Cardiac septum (tissue), 1 donor: ENCODE measurements at regions not wholly inside any gene's neighbourhood (a gene's known extent, or its start where the extent isn't known, plus 50 kb on each side); places are given as distances from the start of the nearest gene placed in this dataset.
"Not testable (repeated sequence)": the region's sequence is repeated elsewhere in the genome, so short reads cannot be mapped to it uniquely, and the experiment has no call there.

Experiments
- DNase-seq: peaks from one replicate; pipeline ENCODE4 v3.0.0-alpha.2; 2020; ENCODE audit warnings: low spot score
- intact Hi-C: fragments of 100-400 bp; cut with DNase I; formaldehyde crosslinking; loops from one replicate; pipeline ENCODE4 v1.14.0; 2022
- donor health status: DM: no; HTN: no; CAD: no.

- no peak for DNase-seq
- intact Hi-C loops: no loop called here
These were observed 1168.8 kb downstream of the GALC start for GRCh38 chr14:86824167-86824566.

DNA sequence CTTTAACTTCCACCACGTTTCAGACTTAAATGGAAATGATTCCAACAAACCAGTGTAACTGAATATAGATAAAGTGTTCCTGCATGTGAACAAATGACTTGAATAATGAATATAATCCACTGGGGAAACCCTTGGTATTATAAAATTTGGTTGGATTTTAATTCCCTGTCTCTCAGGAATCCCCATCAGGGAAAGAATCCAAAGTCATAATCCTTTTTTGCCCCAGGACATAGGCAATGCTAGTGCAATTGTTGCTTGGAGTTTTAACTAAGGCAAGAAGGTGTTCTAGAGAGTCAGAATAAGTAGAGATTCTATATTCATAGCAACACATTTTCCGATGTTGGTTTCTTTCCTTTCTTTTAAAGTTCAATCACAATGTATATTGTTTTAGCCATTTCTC, 1169.4 kb downstream of the GALC start:
- intact Hi-C loops: no loop called here
- no peak for DNase-seq

DNA sequence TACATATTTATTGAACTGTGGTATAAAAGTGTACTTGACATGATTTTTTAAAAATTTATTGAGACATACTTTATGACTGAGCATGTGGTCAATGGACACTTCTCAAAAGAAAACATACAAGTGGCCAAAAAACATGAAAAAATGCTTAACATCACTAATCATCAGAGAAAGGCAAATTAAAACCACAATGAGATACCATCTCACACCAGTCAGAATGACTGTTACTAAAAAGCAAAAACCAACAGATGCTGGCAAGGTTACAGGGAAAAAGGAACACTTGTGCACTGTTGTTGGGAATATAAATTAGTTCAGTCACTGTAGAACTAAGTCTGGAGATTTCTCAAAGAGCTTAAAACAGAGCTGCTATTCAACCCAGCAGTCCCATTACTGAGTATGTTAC, 1177.6 kb downstream of the GALC start:
- intact Hi-C loops: no loop called here
- no peak for DNase-seq

DNA sequence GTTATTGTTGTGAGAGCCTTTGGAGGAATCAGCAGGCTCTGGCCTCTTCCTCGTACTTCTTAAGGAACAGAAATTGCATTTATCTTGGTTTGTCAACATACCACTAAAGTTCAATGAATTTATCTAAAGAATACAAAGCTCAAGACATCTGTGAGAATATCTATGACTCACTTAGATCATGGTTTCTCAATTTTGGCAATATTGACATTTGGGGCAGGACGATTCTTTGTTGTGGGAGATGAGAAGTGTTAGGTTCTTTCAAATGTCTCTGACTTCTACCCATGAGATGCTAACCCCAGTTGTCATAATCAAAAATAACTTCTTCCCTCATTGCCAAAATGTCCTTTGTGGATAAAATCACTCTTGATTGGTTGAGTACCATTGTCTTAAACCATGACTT, 1190.3 kb downstream of the GALC start:
- intact Hi-C loops: no loop called here
- no peak for DNase-seq

DNA sequence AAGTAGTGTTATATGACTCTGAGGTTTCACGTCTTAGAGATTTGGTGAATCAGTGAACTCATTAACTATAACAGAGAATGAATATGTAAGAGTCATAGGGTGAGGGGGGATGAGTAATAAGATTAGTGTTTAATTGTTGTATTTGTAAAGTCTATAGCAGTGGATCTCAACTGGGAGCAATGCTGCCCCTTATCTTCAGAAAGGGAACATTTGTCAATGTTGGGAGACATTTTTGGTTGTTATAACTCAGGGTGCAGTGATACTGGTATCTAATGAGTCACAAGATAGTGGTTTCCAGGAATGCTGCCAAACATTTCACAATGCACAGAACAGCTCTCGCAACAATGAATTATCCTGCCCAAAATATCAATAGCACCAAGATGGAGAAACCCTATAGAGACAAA, 1193.7 kb downstream of the GALC start:
- no peak for DNase-seq
- intact Hi-C loops: no loop called here

- DNase-seq: no peak
- intact Hi-C loops: no loop called here
These were observed 1194.7 kb downstream of the GALC start for GRCh38 chr14:86798330-86798729.

DNA sequence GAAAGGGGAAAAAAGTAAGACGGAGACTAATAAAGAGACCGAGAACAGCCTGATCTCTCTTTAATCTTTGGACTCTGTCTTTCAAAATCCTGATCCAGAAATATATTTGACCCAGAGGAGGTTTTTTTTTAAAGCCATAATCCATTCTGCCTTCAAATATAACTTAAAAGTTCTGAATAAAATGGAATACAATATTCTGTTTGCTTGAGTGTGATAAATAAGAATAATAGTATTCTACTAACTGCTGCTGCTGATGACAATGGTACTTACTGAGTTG, 1196.0 kb downstream of the GALC start:
- no peak for DNase-seq
- intact Hi-C loops: no loop called here

DNA sequence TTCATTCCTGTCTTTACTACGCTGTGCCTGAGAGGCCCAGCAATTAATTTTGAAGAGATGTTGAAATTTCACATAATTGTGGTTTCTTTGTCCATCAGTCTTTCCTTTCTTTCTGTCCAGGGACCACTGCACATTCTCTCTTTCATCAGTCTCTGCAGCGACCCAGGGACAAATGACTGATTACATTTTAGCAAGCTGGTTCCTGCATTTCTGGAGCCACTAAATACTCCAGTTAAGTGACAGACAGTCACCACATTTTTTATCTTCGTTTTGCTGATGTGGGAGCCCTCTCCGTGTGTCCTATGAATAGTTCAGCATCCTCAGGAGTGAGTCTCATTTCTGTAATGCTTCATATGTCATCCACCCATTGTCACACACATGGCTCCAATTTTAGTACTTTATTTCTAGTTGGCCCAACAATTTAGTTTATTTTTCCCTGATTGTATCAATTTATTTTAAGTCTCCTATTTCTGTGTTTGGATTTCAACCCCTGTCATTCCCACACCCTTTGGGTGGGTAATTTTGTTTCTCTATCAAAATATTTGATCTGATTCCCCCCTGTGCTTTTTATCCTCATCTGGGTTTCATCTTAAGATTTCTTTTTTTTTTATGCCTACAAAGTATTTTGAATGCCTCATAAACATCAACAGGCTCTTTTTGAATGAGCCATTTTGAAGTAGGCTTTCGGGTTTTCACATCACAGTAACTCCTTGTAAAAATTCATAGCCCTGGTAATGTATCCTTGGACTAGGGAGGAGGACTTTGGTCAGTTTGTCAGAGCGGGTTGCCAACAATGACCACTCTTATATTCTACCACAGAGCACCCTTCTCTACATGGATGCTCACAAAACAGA, 1196.5 kb downstream of the GALC start:
- intact Hi-C loops: no loop called here
- no peak for DNase-seq

GRCh38 chr14:86794689-86795088, 1198.3 kb downstream of the GALC start:
- DNase-seq: no peak
- intact Hi-C loops: no loop called here

DNA sequence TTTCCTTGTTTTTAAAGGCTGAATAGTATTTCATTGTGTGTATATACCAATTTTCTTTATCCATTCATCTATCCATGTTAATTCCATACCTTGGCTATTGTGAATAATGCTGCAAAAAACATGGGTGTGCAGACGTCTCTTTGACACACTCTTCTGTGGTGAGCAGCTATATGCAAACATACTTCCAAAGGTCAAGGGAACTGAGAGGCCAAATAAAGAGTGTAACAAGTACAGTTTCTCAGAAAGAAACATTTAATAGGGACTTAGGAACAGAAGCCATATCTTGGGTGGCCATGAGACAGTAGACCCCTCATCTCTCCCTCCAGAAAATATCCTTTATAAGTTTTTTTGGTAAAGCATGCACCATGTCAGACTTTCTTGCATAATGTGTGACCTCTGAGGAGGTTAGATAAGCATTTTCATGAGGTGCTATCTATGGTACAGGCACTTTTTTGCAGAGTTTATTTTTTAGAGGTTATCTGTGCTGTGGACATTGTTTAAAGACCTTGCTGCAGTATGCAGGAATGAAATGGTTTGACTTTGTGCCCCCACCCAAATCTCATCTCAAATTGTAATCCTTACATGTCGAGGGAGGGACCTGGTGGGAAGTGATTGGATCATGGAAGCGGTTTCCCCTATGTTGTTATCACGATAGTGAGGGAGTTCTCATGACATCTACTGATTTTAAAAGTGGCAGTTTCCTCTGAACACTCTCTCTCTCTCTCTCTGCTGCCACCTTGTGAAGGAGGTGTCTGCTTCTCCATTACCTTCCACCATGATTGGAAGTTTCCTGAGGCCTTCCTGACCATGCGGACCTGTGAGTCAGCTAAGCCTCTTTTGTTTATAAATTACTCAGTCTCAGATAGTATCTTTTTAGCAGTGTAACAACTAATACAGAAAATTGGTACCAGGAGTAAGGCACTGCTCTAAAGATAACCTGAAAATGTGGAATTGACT, 1202.3 kb downstream of the GALC start:
- intact Hi-C loops: no loop called here
- DNase-seq: no peak

DNA sequence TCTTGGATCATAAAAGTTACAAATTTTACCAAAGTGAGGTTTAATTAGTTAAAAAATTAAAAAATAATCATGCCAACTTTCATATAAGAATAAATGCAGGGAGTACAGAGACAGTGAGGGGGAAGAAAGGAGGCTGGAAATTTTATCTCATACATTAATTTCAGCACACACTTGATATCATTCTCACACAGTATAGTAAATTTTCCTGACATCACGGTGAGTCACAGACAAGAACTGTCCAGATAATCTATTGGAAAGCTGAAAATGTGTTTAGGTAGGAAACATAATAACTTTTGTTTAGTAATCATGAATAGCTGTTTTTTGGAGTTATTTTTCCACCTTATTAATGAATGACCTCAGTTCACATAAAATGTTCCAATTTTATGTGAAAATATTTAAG, 1204.8 kb downstream of the GALC start:
- intact Hi-C loops: no loop called here
- no peak for DNase-seq

DNA sequence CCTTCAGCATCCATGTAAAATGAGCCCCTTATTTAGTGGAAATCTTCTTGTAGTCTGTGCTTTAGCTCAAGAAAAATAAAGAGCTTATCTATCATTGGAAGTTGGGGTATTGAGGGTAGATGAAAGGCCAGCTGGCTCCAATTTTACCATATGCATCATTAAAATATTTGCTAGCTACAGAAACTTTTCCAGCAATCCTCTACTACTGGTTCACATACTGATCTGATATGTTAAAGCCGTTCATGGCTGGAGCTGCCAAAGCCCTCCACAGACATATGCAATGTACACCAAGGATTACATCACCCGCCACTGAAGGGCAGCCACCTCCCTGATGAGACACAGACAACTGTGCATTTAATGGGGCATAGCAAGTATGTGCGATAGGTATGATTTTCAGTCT, 1205.3 kb downstream of the GALC start:
- no peak for DNase-seq
- intact Hi-C loops: no loop called here

GRCh38 chr14:86782092-86782580, 1210.8 kb downstream of the GALC start:
- no peak for DNase-seq
- intact Hi-C loops: no loop called here

DNA sequence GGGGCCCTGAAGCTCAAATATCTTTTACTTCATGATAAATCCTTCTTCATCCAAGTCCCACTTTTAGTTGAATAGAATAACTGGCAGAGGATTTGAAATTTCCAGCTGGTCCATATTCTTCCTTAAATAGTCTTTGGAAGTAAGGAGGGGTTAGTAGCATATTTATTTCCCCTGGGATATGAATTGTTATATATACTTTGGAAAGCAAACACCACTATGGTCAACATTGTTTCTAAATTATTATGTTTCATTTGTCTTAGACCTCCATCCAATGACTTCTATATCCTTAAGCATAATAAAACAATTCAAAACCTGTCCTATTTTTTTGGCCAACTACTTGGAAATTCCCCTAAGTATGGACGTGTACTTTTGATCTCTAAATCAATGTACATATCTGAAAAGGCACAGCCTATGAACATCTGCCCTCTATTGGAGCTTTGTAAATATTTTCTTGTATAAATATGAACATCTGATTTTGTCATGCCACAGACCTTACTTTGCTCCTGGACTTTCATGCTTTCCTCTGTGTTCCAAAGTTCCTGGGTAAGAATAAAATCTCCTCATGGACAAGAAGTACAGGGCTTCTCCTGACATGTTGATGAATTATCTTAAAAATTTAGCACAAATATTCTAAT, 1212.0 kb downstream of the GALC start:
- intact Hi-C loops: no loop called here
- DNase-seq: no peak

DNA sequence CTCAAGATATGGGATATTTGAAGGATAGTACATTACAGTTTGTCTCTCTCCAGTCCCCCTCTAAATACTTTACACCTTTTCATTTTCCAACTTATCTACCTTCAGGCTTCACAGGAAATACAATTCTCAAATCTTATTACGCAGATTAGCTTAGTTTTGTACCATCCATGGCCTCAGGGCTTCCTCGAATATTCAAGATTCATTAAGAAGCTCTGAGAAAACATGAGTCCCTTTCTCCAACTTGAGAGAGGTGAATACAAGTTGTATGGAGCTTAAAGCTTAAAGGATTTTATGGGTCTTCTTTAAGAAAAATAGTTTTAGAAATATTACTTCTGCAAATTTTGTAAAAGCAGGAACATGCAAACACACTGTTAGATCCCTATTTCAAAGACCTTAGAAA, 1212.5 kb downstream of the GALC start:
- intact Hi-C loops: no loop called here
- DNase-seq: no peak

- intact Hi-C loops: no loop called here
- no peak for DNase-seq
These were observed 1213.6 kb downstream of the GALC start for GRCh38 chr14:86779416-86779815.

- intact Hi-C loops: no loop called here
- no peak for DNase-seq
These were observed 1214.9 kb downstream of the GALC start for GRCh38 chr14:86777963-86778602.

DNA sequence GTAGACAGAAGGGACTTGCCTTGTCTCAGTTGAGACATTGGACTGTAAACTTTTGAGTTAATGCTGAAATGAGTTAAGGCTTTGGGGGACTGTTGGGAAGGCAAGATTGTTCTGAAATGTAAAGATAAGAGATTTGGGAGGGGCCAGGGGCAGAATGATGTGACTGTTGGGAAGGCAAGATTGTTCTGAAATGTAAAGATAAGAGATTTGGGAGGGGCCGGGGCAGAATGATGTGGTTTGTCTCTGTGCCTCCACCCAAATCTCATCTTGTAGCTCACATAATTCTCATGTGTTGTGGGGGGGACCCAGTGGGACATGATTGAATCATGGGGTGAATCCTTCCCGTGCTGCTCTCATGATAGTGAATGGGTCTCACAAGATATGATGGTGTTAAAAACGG, 1217.1 kb downstream of the GALC start:
- intact Hi-C loops, DNase-seq: not testable (repeated sequence)

DNA sequence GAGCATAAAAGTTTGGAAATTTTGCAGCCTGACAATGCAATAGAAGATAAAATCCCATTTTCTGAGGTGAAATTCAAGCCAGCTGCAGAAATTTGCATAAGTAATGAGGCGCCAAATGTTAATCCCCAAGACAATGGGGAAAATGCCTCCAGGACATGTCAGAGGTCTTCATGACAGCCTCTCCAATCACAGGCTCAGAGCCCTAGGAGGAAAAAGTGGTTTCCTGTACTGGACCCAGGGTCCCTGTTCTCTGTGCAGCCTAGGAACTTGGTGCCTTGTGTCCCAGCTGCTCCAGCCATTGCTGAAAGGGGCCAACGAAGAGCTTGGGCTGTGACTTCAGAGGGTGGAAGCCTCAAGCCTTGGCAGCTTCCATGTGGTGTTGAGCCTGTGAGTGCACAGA, 1218.1 kb downstream of the GALC start:
- intact Hi-C loops: no loop called here
- no peak for DNase-seq

- intact Hi-C loops: no loop called here
- DNase-seq: no peak
These were observed 1220.9 kb downstream of the GALC start for GRCh38 chr14:86772075-86772474.
